ENCODE measurements at regions not wholly inside any gene's neighbourhood (a gene's known extent, or its start where the extent isn't known, plus 50 kb on each side); places are given as distances from the start of the nearest gene placed in this dataset.

DNA sequence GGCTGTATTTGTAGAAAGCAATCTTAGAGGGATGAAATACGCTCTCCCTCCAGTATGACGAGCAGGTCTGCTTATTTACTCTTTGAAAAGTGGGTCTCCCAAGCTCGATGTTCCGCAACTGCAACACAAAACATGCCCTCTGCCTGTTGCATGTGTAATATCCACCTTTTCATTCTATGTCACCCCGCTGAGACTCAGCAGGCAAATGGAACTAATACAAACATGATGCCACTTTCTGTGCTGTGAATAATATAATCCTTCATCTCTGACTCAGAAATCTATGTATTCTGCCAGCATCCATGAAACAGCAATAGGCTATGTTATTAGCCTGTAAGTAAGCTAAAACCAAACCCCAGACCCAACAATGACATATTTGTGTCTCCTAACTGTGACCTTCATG is 200.8 kb upstream of the TMCO5A start:
- Histone ChIP-seq H3K9ac (ENCODE audit: low read depth in 1 of 2, low read length in 2 of 2) (no peak overlapping the region), H3K27ac (ENCODE audit: low read depth in 1 of 2, low read length in 2 of 2) (no peak overlapping the region), H3K9me3 (ENCODE audit: control insufficient read depth in 4 of 4, low read length in 3 of 4) (no peaks in the 10 kb centered on the region), H3K36me3 (ENCODE audit: control insufficient read depth in 4 of 4, insufficient read depth in 3 of 4, low read depth in 1 of 4, low read length in 3 of 4) (no peaks in the 10 kb centered on the region), H3K4me1 (ENCODE audit: control insufficient read depth in 4 of 4, insufficient read depth in 4 of 4, low read length in 3 of 4) (no peaks in the 10 kb centered on the region), H3K4me3 (ENCODE audit: low read depth in 1 of 3, low read length in 3 of 3) (no peak overlapping the region), H3K27me3 (ENCODE audit: control insufficient read depth in 4 of 4, insufficient read depth in 4 of 4, low read length in 3 of 4) (peaks cover 0 to 3% (median 0%) of the 10 kb centered on the region in 4 donors)
- no peak for DNase-seq (ENCODE audit: low spot score)
- no peak for TF ChIP-seq JUND (IDR thresholded peaks at IDR 0.05)
- 89% methylated on average over 5 of the region's 5 CpGs for WGBS

DNA sequence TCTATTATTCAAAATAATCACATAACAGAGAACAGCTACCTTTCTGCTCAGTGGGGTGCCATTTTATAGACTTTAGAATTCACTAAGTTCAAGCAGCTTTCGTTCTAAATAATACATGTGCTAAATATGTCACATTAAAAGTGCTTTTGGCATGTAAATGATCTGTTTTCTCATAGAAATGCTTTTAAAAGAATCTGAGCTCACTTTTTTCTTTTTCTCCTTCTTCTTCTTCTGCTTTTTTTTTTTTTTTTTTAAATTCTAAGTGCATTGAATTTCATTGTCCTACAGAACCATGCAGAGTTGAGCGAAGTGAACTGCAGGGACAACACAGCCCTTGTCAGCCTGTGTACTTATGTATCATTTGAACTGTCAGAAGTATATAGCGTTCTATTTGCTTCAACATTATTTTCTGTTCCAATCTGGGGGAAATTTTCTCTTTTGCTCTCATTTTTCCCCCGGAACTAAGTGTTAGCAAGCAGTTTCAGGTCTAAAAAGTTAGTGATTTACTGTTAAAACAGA is 193.8 kb upstream of the TMCO5A start:
- no peaks in the 10 kb centered on the region for H3K9me3 ChIP-seq (ENCODE audit: control insufficient read depth in 4 of 4, low read length in 3 of 4)
- H3K4me1 ChIP-seq (ENCODE audit: control insufficient read depth in 4 of 4, insufficient read depth in 4 of 4, low read length in 3 of 4) = peaks cover 0 to 14% (median 1%) of the 10 kb centered on the region in 4 donors
- H3K4me3 ChIP-seq (ENCODE audit: low read depth in 1 of 3, low read length in 3 of 3) = no peak overlapping the region
- H3K27me3 ChIP-seq (ENCODE audit: control insufficient read depth in 4 of 4, insufficient read depth in 4 of 4, low read length in 3 of 4) = no peaks in the 10 kb centered on the region
- DNase-seq (ENCODE audit: low spot score) = no peak
- H3K27ac ChIP-seq (ENCODE audit: low read depth in 1 of 2, low read length in 2 of 2) = no peak overlapping the region
- WGBS = 77% methylated on average over 4 of the region's 4 CpGs
- no peaks in the 10 kb centered on the region for H3K36me3 ChIP-seq (ENCODE audit: control insufficient read depth in 4 of 4, insufficient read depth in 3 of 4, low read depth in 1 of 4, low read length in 3 of 4)
- TF ChIP-seq EGR1 (IDR thresholded peaks at IDR 0.05; ENCODE audit: low read depth in 2 of 2) (no peak), HNF4G (IDR thresholded peaks at IDR 0.05) (no peak)
- TF ChIP-seq, protein P1, sequence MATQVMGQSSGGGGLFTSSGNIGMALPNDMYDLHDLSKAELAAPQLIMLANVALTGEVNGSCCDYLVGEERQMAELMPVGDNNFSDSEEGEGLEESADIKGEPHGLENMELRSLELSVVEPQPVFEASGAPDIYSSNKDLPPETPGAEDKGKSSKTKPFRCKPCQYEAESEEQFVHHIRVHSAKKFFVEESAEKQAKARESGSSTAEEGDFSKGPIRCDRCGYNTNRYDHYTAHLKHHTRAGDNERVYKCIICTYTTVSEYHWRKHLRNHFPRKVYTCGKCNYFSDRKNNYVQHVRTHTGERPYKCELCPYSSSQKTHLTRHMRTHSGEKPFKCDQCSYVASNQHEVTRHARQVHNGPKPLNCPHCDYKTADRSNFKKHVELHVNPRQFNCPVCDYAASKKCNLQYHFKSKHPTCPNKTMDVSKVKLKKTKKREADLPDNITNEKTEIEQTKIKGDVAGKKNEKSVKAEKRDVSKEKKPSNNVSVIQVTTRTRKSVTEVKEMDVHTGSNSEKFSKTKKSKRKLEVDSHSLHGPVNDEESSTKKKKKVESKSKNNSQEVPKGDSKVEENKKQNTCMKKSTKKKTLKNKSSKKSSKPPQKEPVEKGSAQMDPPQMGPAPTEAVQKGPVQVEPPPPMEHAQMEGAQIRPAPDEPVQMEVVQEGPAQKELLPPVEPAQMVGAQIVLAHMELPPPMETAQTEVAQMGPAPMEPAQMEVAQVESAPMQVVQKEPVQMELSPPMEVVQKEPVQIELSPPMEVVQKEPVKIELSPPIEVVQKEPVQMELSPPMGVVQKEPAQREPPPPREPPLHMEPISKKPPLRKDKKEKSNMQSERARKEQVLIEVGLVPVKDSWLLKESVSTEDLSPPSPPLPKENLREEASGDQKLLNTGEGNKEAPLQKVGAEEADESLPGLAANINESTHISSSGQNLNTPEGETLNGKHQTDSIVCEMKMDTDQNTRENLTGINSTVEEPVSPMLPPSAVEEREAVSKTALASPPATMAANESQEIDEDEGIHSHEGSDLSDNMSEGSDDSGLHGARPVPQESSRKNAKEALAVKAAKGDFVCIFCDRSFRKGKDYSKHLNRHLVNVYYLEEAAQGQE (IDR thresholded peaks at IDR 0.05) = no peak
- TF ChIP-seq, protein P2, sequence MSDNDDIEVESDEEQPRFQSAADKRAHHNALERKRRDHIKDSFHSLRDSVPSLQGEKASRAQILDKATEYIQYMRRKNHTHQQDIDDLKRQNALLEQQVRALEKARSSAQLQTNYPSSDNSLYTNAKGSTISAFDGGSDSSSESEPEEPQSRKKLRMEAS (IDR thresholded peaks at IDR 0.05) = no peak
- TF ChIP-seq, protein P3, sequence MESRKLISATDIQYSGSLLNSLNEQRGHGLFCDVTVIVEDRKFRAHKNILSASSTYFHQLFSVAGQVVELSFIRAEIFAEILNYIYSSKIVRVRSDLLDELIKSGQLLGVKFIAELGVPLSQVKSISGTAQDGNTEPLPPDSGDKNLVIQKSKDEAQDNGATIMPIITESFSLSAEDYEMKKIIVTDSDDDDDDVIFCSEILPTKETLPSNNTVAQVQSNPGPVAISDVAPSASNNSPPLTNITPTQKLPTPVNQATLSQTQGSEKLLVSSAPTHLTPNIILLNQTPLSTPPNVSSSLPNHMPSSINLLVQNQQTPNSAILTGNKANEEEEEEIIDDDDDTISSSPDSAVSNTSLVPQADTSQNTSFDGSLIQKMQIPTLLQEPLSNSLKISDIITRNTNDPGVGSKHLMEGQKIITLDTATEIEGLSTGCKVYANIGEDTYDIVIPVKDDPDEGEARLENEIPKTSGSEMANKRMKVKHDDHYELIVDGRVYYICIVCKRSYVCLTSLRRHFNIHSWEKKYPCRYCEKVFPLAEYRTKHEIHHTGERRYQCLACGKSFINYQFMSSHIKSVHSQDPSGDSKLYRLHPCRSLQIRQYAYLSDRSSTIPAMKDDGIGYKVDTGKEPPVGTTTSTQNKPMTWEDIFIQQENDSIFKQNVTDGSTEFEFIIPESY (IDR thresholded peaks at IDR 0.05) = no peak
- no peak overlapping the region for H3K9ac ChIP-seq (ENCODE audit: low read depth in 1 of 2, low read length in 2 of 2)

DNA sequence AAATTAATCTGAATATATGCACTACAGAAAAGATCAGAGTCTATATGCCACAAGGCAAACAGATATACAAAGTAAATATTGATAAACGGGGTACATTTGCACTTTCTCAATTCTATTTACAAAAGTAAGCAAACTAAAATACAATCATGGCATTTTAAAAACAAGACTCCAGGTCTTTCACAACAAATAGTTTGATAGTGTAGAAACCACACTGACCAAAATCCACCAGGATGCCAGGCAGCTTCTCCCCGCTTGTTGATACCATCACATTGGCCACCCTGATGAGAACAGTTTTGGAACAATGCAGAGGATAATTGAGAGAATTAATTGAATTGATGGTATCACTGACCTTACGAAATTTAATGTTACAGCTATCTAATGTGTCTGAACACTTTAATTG is 190.6 kb upstream of the TMCO5A start:
- no peaks in the 10 kb centered on the region for H3K27me3 ChIP-seq (ENCODE audit: control insufficient read depth in 4 of 4, insufficient read depth in 4 of 4, low read length in 3 of 4)
- H3K27ac ChIP-seq (ENCODE audit: low read depth in 1 of 2, low read length in 2 of 2) = no peak overlapping the region
- DNase-seq (ENCODE audit: low spot score) = no peak
- H3K9ac ChIP-seq (ENCODE audit: low read depth in 1 of 2, low read length in 2 of 2) = no peak overlapping the region
- H3K9me3 ChIP-seq (ENCODE audit: control insufficient read depth in 4 of 4, low read length in 3 of 4) = no peaks in the 10 kb centered on the region
- H3K4me3 ChIP-seq (ENCODE audit: low read depth in 1 of 3, low read length in 3 of 3) = no peak overlapping the region
- peaks cover 0 to 14% (median 1%) of the 10 kb centered on the region in 4 donors for H3K4me1 ChIP-seq (ENCODE audit: control insufficient read depth in 4 of 4, insufficient read depth in 4 of 4, low read length in 3 of 4)
- no peaks in the 10 kb centered on the region for H3K36me3 ChIP-seq (ENCODE audit: control insufficient read depth in 4 of 4, insufficient read depth in 3 of 4, low read depth in 1 of 4, low read length in 3 of 4)
- 57% methylated on average over 3 of the region's 3 CpGs for WGBS
- TF ChIP-seq EGR1 (IDR thresholded peaks at IDR 0.05; ENCODE audit: low read depth in 2 of 2) = no peak
- TF ChIP-seq HNF4A (conservative IDR thresholded peaks at IDR 0.05) = peak; percentile 53 to 60
- no peak for TF ChIP-seq NR2F2 (IDR thresholded peaks at IDR 0.05)
- TF ChIP-seq, protein P2 (IDR thresholded peaks at IDR 0.05) = no peak
- no peak for TF ChIP-seq HNF4G (IDR thresholded peaks at IDR 0.05)
- TF ChIP-seq SP1 (IDR thresholded peaks at IDR 0.05) = no peak
- TF ChIP-seq FOXA1 (IDR thresholded peaks at IDR 0.05) = no peak
- TF ChIP-seq, protein P4, sequence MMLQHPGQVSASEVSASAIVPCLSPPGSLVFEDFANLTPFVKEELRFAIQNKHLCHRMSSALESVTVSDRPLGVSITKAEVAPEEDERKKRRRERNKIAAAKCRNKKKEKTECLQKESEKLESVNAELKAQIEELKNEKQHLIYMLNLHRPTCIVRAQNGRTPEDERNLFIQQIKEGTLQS (IDR thresholded peaks at IDR 0.05) = no peak
- TF ChIP-seq, protein P5, sequence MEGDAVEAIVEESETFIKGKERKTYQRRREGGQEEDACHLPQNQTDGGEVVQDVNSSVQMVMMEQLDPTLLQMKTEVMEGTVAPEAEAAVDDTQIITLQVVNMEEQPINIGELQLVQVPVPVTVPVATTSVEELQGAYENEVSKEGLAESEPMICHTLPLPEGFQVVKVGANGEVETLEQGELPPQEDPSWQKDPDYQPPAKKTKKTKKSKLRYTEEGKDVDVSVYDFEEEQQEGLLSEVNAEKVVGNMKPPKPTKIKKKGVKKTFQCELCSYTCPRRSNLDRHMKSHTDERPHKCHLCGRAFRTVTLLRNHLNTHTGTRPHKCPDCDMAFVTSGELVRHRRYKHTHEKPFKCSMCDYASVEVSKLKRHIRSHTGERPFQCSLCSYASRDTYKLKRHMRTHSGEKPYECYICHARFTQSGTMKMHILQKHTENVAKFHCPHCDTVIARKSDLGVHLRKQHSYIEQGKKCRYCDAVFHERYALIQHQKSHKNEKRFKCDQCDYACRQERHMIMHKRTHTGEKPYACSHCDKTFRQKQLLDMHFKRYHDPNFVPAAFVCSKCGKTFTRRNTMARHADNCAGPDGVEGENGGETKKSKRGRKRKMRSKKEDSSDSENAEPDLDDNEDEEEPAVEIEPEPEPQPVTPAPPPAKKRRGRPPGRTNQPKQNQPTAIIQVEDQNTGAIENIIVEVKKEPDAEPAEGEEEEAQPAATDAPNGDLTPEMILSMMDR (IDR thresholded peaks at IDR 0.05; ENCODE audit: low read depth, low read length, missing input control) = no peak
- TF ChIP-seq, protein P3 (IDR thresholded peaks at IDR 0.05) = no peak
- no peak for TF ChIP-seq TAF1 (conservative IDR thresholded peaks at IDR 0.05)
- peak in 1 of 2 donors; percentile 14 for TF ChIP-seq RAD21 (IDR thresholded peaks at IDR 0.05)
- TF ChIP-seq RXRA (IDR thresholded peaks at IDR 0.05) = peak in 1 of 2 donors; percentile 22
- peak; percentile 34 for TF ChIP-seq FOXA2 (IDR thresholded peaks at IDR 0.05)
- TF ChIP-seq YY1 (IDR thresholded peaks at IDR 0.05) = no peak

Data from liver (tissue), 8 donors.